Right lobe of liver (tissue), 6 donors: ENCODE measurements at regions not wholly inside any gene's neighbourhood (a gene's known extent, or its start where the extent isn't known, plus 50 kb on each side); places are given as distances from the start of the nearest gene placed in this dataset.

Source experiments
- ATAC-seq, 4 donors: fragments of 200-7000 bp; cut with Tn5 transposase; one replicate each; pipeline ENCODE4 v1.9.1; 2020; ENCODE audit warnings: mild to moderate bottlenecking in 4 of 4, moderate library complexity in 4 of 4
- DNase-seq, 3 donors: peaks; one replicate each; pipeline ENCODE4 v3.0.0-alpha.2; 2020
- H3K27ac ChIP-seq, 3 donors: fragments of 200-600 bp; one replicate each; pipeline ENCODE4 v1.8.0; 2022
- H3K27me3 ChIP-seq, 2 donors: fragments of 200-600 bp; one replicate each; pipeline ENCODE4 v1.8.0; 2022
- H3K36me3 ChIP-seq, 4 donors: fragments of 200-600 bp; sonication (generic) in 1 of 4; one replicate each; pipeline versions ENCODE4 v1.5.1 to v1.8.0; 2017 to 2022; ENCODE audit warnings: control low read depth in 1 of 4
- H3K4me1 ChIP-seq, 4 donors: fragments of 200-600 bp; sonication (generic) in 1 of 4; one replicate each; pipeline versions ENCODE4 v1.5.1 to v1.8.0; 2017 to 2022; ENCODE audit warnings: control low read depth in 1 of 4
- H3K4me3 ChIP-seq, 3 donors: fragments of 200-600 bp; one replicate each; pipeline ENCODE4 v1.8.0; 2022
- H3K9me3 ChIP-seq, 4 donors: fragments of 200-600 bp; sonication (generic) in 1 of 4; one replicate each; pipeline versions ENCODE4 v1.5.1 to v1.8.0; 2017 to 2022; ENCODE audit warnings: control low read depth in 1 of 4
- CTCF ChIP-seq, 4 donors: fragments of 200-600 bp in 3 of 4; fragments of 450-650 bp in 1 of 4; IDR thresholded peaks; one replicate each; pipeline versions ENCODE4 v1.5.1 to v1.8.0; 2016 to 2022; ENCODE audit warnings: antibody characterized with exemption in 4 of 4, mild to moderate bottlenecking in 2 of 4
- POLR2A ChIP-seq: fragments of 450-650 bp; IDR thresholded peaks from one replicate; pipeline ENCODE4 v1.6.1; 2017; ENCODE audit warnings: antibody characterized with exemption, mild to moderate bottlenecking
- WGBS: methylation state at CpG from one replicate; pipeline ENCODE4 v1.1.6; 2018; ENCODE audit warnings: low coverage, low lambda C conversion rate; ENCODE audit not compliant: insufficient coverage; ENCODE audit errors: missing lambda C conversion rate; 5-methylcytosine and 5-hydroxymethylcytosine counted together
- intact Hi-C, 2 donors: fragments of 100-400 bp; cut with DNase I; formaldehyde crosslinking; loops; one replicate each; pipeline versions ENCODE4 v1.11.2 to v1.14.1; 2022
- donor health status: DM: no; HTN: yes; CAD: no.
- donor health status: DM: no; HTN: no; CAD: no.
- donor health status: DM: no; HTN: no; CAD: no.
- donor health status: DM: no; HTN: yes; CAD: no.
- donor health status: DM: no; HTN: yes; CAD: no.

GRCh38 chr7:49714182-49714581 lies 59.3 kb upstream of the VWC2 start:
- no peak for ATAC-seq
- H3K36me3 ChIP-seq, result no peaks in the 10 kb centered on the region
- no peak overlapping the region for H3K4me3 ChIP-seq
- no peaks in the 10 kb centered on the region for H3K4me1 ChIP-seq
- H3K9me3 ChIP-seq, result peaks cover 0 to 2% (median 0%) of the 10 kb centered on the region in 4 donors
- H3K27me3 ChIP-seq, result no peaks in the 10 kb centered on the region
- no peak for DNase-seq
- WGBS, result 43% methylated on average over 2 of the region's 2 CpGs
- no peak for TF ChIP-seq POLR2A
- TF ChIP-seq CTCF (IDR thresholded peaks at IDR 0.05), result no peak
- H3K27ac ChIP-seq, result no peak overlapping the region
- intact Hi-C loops, result no loop called here

GRCh38 chr7:49715486-49715885 lies 58.0 kb upstream of the VWC2 start:
- H3K4me3 ChIP-seq, result no peak overlapping the region
- intact Hi-C loops, result no loop called here
- WGBS, result 59% methylated on average over 2 of the region's 2 CpGs
- DNase-seq, result no peak
- H3K36me3 ChIP-seq, result no peaks in the 10 kb centered on the region
- no peak for TF ChIP-seq CTCF (IDR thresholded peaks at IDR 0.05)
- TF ChIP-seq POLR2A, result no peak
- H3K27ac ChIP-seq, result no peak overlapping the region
- H3K9me3 ChIP-seq, result no peaks in the 10 kb centered on the region
- no peak for ATAC-seq
- H3K4me1 ChIP-seq, result no peaks in the 10 kb centered on the region
- no peaks in the 10 kb centered on the region for H3K27me3 ChIP-seq

- H3K27ac ChIP-seq, result no peak overlapping the region
- H3K4me3 ChIP-seq, result no peak overlapping the region
- intact Hi-C loops, result no loop called here
- no peak for DNase-seq
- no peaks in the 10 kb centered on the region for H3K9me3 ChIP-seq
- H3K36me3 ChIP-seq, result no peaks in the 10 kb centered on the region
- no peak for ATAC-seq
- no peaks in the 10 kb centered on the region for H3K4me1 ChIP-seq
- TF ChIP-seq CTCF (IDR thresholded peaks at IDR 0.05) (no peak), POLR2A (no peak)
- H3K27me3 ChIP-seq, result no peaks in the 10 kb centered on the region
- WGBS, result 47% methylated on average over 2 of the region's 2 CpGs
Observed at GRCh38 chr7:49717547-49717946, 55.9 kb upstream of the VWC2 start.

GRCh38 chr7:49718760-49719159 lies 54.7 kb upstream of the VWC2 start:
- no peak overlapping the region for H3K4me3 ChIP-seq
- DNase-seq, result no peak
- H3K36me3 ChIP-seq, result no peaks in the 10 kb centered on the region
- no peak overlapping the region for H3K27ac ChIP-seq
- TF ChIP-seq POLR2A (no peak), CTCF (IDR thresholded peaks at IDR 0.05) (no peak)
- H3K4me1 ChIP-seq, result no peaks in the 10 kb centered on the region
- no peaks in the 10 kb centered on the region for H3K9me3 ChIP-seq
- intact Hi-C loops, result no loop called here
- no peaks in the 10 kb centered on the region for H3K27me3 ChIP-seq
- no peak for ATAC-seq
- WGBS, result 47% methylated on average over 4 of the region's 4 CpGs

- WGBS, result 20% methylated on average over 4 of the region's 4 CpGs
- no peaks in the 10 kb centered on the region for H3K27me3 ChIP-seq
- no peak for ATAC-seq
- no peaks in the 10 kb centered on the region for H3K4me1 ChIP-seq
- H3K36me3 ChIP-seq, result no peaks in the 10 kb centered on the region
- intact Hi-C loops, result no loop called here
- no peak for TF ChIP-seq POLR2A
- no peak for TF ChIP-seq CTCF (IDR thresholded peaks at IDR 0.05)
- no peak for DNase-seq
- H3K27ac ChIP-seq, result no peak overlapping the region
- no peaks in the 10 kb centered on the region for H3K9me3 ChIP-seq
- H3K4me3 ChIP-seq, result no peak overlapping the region
Observed at GRCh38 chr7:49721441-49721840, 52.0 kb upstream of the VWC2 start.
